ENCODE measurements at regions not wholly inside any gene's neighbourhood (a gene's known extent, or its start where the extent isn't known, plus 50 kb on each side); places are given as distances from the start of the nearest gene placed in this dataset.
"Not testable (repeated sequence)": the region's sequence is repeated elsewhere in the genome, so short reads cannot be mapped to it uniquely, and the experiment has no call there.

- no peak for DNase-seq
- intact Hi-C loops (cut with micrococcal nuclease): no loop called here
- Mint-ChIP-seq H3K4me1 (no peaks in the 10 kb centered on the region), H3K9me3 (no peaks in the 10 kb centered on the region), H3K27ac (no peak overlapping the region), H3K27me3 (no peaks in the 10 kb centered on the region), H3K4me3 (no peak overlapping the region), H3K36me3 (ENCODE audit: low read depth) (no peaks in the 10 kb centered on the region)
Measured at GRCh38 chr18:64806232-64806631, 657.3 kb upstream of the LINC00305 start.

DNA sequence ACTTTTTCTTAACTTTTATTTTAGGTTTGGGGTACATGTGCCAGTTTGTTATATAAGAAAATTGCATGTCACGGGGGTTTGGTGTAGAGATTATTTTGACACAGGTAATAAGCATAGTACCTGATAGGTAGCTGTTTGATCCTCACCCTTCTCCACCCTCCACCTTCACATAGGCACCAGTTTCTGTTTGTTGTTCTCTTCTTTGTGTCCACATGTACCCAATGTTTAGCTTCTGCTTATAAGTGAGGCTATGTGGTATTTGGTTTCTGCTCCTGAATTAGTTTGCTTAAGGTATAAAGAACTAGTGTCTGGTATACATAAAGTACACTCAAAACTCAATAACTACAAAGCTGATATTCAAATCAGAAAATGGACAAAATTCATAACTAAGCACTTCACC, 654.6 kb upstream of the LINC00305 start:
- DNase-seq: no peak
- H3K4me1 Mint-ChIP-seq: no peaks in the 10 kb centered on the region
- intact Hi-C loops (cut with micrococcal nuclease): no loop called here
- no peak overlapping the region for H3K27ac Mint-ChIP-seq
- no peak overlapping the region for H3K4me3 Mint-ChIP-seq
- H3K27me3 Mint-ChIP-seq: no peaks in the 10 kb centered on the region
- no peaks in the 10 kb centered on the region for H3K9me3 Mint-ChIP-seq
- no peaks in the 10 kb centered on the region for H3K36me3 Mint-ChIP-seq (ENCODE audit: low read depth)

DNA sequence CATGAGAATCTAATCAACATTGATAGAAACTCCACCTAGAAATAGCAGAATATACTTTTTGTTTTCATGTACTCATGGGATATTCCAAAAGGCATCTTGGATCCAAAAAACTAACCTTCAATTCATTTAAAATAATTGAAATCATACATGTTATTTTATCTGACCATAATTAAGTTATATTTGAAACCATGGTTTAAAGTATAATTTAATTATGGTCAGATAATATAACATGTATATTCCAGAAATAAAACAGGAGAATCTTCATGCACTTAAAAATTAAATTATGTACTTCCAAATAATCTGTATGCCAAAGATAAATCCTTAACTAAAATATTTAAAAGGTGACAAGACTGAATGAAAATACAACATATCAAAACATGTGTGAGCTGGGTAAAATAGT, 651.3 kb upstream of the LINC00305 start:
- no peaks in the 10 kb centered on the region for H3K36me3 Mint-ChIP-seq (ENCODE audit: low read depth)
- intact Hi-C loops (cut with micrococcal nuclease): no loop called here
- no peaks in the 10 kb centered on the region for H3K27me3 Mint-ChIP-seq
- H3K4me3 Mint-ChIP-seq: no peak overlapping the region
- no peak overlapping the region for H3K27ac Mint-ChIP-seq
- no peak for DNase-seq
- no peaks in the 10 kb centered on the region for H3K4me1 Mint-ChIP-seq
- H3K9me3 Mint-ChIP-seq: peaks cover 4% of the 10 kb centered on the region

- no peak overlapping the region for H3K27ac Mint-ChIP-seq
- intact Hi-C loops (cut with micrococcal nuclease): no loop called here
Measured at GRCh38 chr18:64799376-64799775, 650.5 kb upstream of the LINC00305 start.

DNA sequence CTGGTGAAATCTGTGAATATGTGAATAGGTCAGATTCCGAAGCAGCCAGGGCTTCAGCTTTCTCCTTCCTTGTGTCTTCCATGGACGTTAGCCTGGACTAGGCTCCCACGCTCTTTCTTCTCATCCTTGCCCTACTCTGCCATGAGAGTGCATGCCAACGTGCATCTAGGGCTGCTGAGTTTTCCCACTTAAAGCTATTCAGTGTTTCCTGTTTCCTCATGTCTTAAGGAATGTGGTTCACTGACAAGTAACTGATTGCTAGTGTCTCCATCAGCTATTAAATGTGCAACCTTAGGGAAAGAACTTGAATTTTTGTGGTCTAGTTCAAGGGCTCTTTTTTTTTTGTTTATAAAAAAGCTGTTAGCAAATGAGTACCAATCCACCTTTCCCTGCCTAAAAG, 642.3 kb upstream of the LINC00305 start:
- Mint-ChIP-seq H3K9me3 (peaks cover under 1% of the 10 kb centered on the region), H3K27me3 (no peaks in the 10 kb centered on the region), H3K4me1 (no peaks in the 10 kb centered on the region), H3K4me3 (no peak overlapping the region), H3K36me3 (ENCODE audit: low read depth) (no peaks in the 10 kb centered on the region), H3K27ac (no peak overlapping the region)
- intact Hi-C loops (cut with micrococcal nuclease): no loop called here
- no peak for DNase-seq

More at GRCh38 chr18:64799376-64799775, 650.5 kb upstream of the LINC00305 start:
- DNase-seq: no peak
- Mint-ChIP-seq H3K4me3 (no peak overlapping the region), H3K4me1 (no peaks in the 10 kb centered on the region), H3K36me3 (ENCODE audit: low read depth) (no peaks in the 10 kb centered on the region), H3K9me3 (peaks cover 4% of the 10 kb centered on the region), H3K27me3 (no peaks in the 10 kb centered on the region)

DNA sequence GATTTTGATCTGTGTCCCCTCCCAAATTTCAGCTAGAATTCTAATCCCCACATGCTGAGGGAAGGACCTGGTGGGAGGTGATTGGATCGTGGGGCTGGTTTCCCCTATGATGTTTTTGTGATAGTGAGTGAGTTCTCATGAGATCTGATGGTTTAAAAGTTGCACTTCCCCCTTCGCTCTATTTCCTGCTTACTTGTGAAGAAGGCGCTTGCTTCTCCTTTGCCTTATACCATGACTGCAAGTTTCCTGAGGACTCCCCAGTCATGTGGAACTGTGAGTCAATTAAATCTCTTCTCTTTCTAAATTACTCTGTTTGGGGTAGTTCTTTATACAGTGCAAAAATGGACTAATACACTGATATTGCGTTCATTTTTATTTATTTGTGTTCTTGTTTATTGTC, 636.8 kb upstream of the LINC00305 start:
- no peaks in the 10 kb centered on the region for H3K4me1 Mint-ChIP-seq
- intact Hi-C loops (cut with micrococcal nuclease): no loop called here
- no peak for DNase-seq
- H3K27me3 Mint-ChIP-seq: no peaks in the 10 kb centered on the region
- H3K36me3 Mint-ChIP-seq (ENCODE audit: low read depth): no peaks in the 10 kb centered on the region
- H3K4me3 Mint-ChIP-seq: no peak overlapping the region
- H3K9me3 Mint-ChIP-seq: no peaks in the 10 kb centered on the region
- H3K27ac Mint-ChIP-seq: no peak overlapping the region

- Mint-ChIP-seq H3K36me3 (ENCODE audit: low read depth) (no peaks in the 10 kb centered on the region), H3K9me3 (no peaks in the 10 kb centered on the region), H3K4me3 (no peak overlapping the region), H3K4me1 (no peaks in the 10 kb centered on the region), H3K27ac (no peak overlapping the region), H3K27me3 (no peaks in the 10 kb centered on the region)
- DNase-seq: no peak
- intact Hi-C loops (cut with micrococcal nuclease): no loop called here
Measured at GRCh38 chr18:64777556-64777955, 628.7 kb upstream of the LINC00305 start.

- no peaks in the 10 kb centered on the region for H3K4me1 Mint-ChIP-seq
- peaks cover 5% of the 10 kb centered on the region for H3K9me3 Mint-ChIP-seq
- intact Hi-C loops (cut with micrococcal nuclease): no loop called here
- H3K4me3 Mint-ChIP-seq: no peak overlapping the region
- no peaks in the 10 kb centered on the region for H3K36me3 Mint-ChIP-seq (ENCODE audit: low read depth)
- no peak overlapping the region for H3K27ac Mint-ChIP-seq
- H3K27me3 Mint-ChIP-seq: no peaks in the 10 kb centered on the region
- DNase-seq: no peak
Measured at GRCh38 chr18:64765908-64766307, 617.0 kb upstream of the LINC00305 start.

DNA sequence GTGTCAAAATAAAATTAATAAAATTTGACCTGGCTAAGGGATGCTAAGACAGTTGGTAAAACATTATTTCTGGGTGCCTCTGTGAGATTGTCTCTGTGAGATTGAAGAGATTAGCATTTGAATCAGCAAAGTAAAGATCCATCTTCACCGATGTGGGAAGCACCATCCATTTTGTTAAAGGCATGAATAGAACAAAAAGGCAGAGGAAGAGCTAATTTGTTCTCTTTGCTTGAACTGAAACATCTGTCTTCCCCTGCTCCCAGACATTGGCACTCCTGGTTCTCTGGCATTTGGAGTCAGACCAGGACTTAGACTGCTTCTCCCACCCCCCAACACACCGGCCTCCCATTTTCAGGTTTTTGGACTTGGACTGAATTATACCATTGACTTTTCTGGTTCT, 603.8 kb upstream of the LINC00305 start:
- Mint-ChIP-seq H3K27me3 (no peaks in the 10 kb centered on the region), H3K36me3 (ENCODE audit: low read depth) (no peaks in the 10 kb centered on the region), H3K27ac (no peak overlapping the region), H3K4me3 (no peak overlapping the region), H3K9me3 (peaks cover 9% of the 10 kb centered on the region), H3K4me1 (no peaks in the 10 kb centered on the region)
- no peak for DNase-seq
- intact Hi-C loops (cut with micrococcal nuclease): no loop called here

- Mint-ChIP-seq H3K4me3 (no peak overlapping the region), H3K4me1 (no peaks in the 10 kb centered on the region), H3K9me3 (peaks cover 6% of the 10 kb centered on the region), H3K27ac (no peak overlapping the region), H3K36me3 (ENCODE audit: low read depth) (no peaks in the 10 kb centered on the region), H3K27me3 (no peaks in the 10 kb centered on the region)
- no peak for DNase-seq
- intact Hi-C loops (cut with micrococcal nuclease): no loop called here
Measured at GRCh38 chr18:64749884-64750283, 601.0 kb upstream of the LINC00305 start.

DNA sequence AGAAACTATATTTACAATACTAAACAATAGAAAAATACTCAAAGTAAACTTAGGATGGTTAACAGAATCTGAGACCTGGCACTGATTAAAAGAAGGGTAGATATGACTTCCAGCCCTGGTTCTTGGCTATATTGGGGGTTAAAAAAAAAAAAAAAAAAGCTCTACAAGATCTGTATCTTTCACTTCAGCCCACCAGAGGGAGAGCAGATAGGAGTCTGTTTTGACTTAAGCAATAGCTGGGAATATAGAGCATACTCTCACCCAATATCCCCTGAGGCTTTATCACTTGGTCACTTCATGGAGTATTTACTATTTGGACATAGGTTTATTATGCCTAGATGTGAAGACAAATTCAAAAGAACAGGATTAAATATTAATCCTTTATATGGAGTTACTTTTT, 598.9 kb upstream of the LINC00305 start:
- H3K27ac Mint-ChIP-seq: no peak overlapping the region
- H3K27me3 Mint-ChIP-seq: no peaks in the 10 kb centered on the region
- H3K9me3 Mint-ChIP-seq: peaks cover 6% of the 10 kb centered on the region
- H3K36me3 Mint-ChIP-seq (ENCODE audit: low read depth): no peaks in the 10 kb centered on the region
- H3K4me1 Mint-ChIP-seq: no peaks in the 10 kb centered on the region
- H3K4me3 Mint-ChIP-seq: no peak overlapping the region
- intact Hi-C loops (cut with micrococcal nuclease): no loop called here
- DNase-seq: no peak

- no peak for DNase-seq
- Mint-ChIP-seq H3K9me3 (no peaks in the 10 kb centered on the region), H3K4me3 (no peak overlapping the region), H3K27ac (no peak overlapping the region), H3K36me3 (ENCODE audit: low read depth) (no peaks in the 10 kb centered on the region), H3K27me3 (no peaks in the 10 kb centered on the region), H3K4me1 (no peaks in the 10 kb centered on the region)
- intact Hi-C loops (cut with micrococcal nuclease): no loop called here
Measured at GRCh38 chr18:64742898-64743297, 594.0 kb upstream of the LINC00305 start.

GRCh38 chr18:64734063-64734462, 585.2 kb upstream of the LINC00305 start:
- no peaks in the 10 kb centered on the region for H3K36me3 Mint-ChIP-seq (ENCODE audit: low read depth)
- intact Hi-C loops (cut with micrococcal nuclease): no loop called here
- H3K4me1 Mint-ChIP-seq: no peaks in the 10 kb centered on the region
- no peak overlapping the region for H3K4me3 Mint-ChIP-seq
- no peak for DNase-seq
- H3K27me3 Mint-ChIP-seq: no peaks in the 10 kb centered on the region
- no peaks in the 10 kb centered on the region for H3K9me3 Mint-ChIP-seq
- H3K27ac Mint-ChIP-seq: no peak overlapping the region

DNA sequence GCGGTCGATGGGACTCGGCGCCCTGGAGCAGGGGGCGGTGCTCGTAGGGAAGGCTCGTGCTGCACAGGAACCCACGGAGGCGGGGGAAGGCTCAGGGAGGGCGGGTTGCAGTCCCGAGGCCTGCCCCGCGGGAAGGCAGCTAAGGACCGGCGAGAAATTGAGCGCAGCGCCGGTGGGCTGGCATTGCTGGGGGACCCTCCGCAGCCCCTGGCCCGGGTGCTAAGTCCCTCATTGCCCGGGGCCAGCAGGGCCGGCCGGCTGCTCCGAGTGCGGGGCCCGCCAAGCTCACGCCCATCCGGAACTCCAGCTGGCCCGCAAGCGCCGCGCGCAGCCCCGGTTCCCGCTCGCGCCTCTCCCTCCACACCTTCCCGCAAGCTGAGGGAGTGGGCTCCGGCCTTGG, 576.8 kb upstream of the LINC00305 start:
- H3K27ac Mint-ChIP-seq; H3K4me1 Mint-ChIP-seq; H3K27me3 Mint-ChIP-seq; intact Hi-C loops (cut with micrococcal nuclease); H3K4me3 Mint-ChIP-seq; H3K36me3 Mint-ChIP-seq (ENCODE audit: low read depth); DNase-seq: not testable (repeated sequence)
- peaks cover 13% of the 10 kb centered on the region for H3K9me3 Mint-ChIP-seq

DNA sequence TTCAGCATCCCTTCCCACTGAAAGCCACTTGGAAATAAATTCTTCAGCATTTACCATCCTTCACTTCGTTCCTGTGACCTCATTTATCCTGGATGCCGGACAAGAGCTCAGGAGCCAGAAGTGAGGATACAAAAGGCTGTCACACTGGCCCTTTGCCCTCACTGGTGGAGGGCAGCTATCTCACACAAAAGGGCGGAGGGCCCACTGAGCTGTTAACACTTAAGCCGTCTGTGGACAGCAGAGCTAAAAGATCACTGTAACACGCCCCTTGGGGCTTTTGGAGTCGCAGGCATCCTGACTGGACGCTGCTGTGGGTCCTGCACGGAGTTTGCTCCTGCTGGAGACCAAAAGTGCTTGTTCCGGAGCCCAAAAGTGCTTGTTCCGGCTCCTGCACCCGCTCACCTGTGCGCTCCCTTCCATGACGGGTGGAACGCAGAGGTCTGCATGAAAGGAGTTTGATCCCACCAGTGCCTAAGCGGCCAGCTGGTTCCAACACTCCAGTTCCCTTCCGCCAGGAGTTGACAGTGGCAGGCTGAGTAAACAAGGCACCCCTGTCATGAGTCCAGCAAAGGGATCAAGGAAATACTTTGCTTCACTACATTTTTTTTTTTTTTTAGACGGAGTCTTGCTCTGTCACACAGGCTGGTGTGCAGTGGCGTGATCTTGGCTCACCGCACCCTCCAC, 572.0 kb upstream of the LINC00305 start:
- no peak overlapping the region for H3K4me3 Mint-ChIP-seq
- peaks cover 4% of the 10 kb centered on the region for H3K9me3 Mint-ChIP-seq
- H3K36me3 Mint-ChIP-seq (ENCODE audit: low read depth): no peaks in the 10 kb centered on the region
- H3K27ac Mint-ChIP-seq: no peak overlapping the region
- no peak for DNase-seq
- intact Hi-C loops (cut with micrococcal nuclease): no loop called here
- no peaks in the 10 kb centered on the region for H3K4me1 Mint-ChIP-seq
- H3K27me3 Mint-ChIP-seq: no peaks in the 10 kb centered on the region
